Right lobe of liver (tissue), 6 donors: ENCODE measurements at regions not wholly inside any gene's neighbourhood (a gene's known extent, or its start where the extent isn't known, plus 50 kb on each side); places are given as distances from the start of the nearest gene placed in this dataset.

Experiments
- ATAC-seq, 4 donors: fragments of 200-7000 bp; cut with Tn5 transposase; one replicate each; pipeline ENCODE4 v1.9.1; 2020; ENCODE audit warnings: mild to moderate bottlenecking in 4 of 4, moderate library complexity in 4 of 4
- DNase-seq, 3 donors: peaks; one replicate each; pipeline ENCODE4 v3.0.0-alpha.2; 2020
- H3K27ac ChIP-seq, 3 donors: fragments of 200-600 bp; one replicate each; pipeline ENCODE4 v1.8.0; 2022
- H3K27me3 ChIP-seq, 2 donors: fragments of 200-600 bp; one replicate each; pipeline ENCODE4 v1.8.0; 2022
- H3K36me3 ChIP-seq, 4 donors: fragments of 200-600 bp; sonication (generic) in 1 of 4; one replicate each; pipeline versions ENCODE4 v1.5.1 to v1.8.0; 2017 to 2022; ENCODE audit warnings: control low read depth in 1 of 4
- H3K4me1 ChIP-seq, 4 donors: fragments of 200-600 bp; sonication (generic) in 1 of 4; one replicate each; pipeline versions ENCODE4 v1.5.1 to v1.8.0; 2017 to 2022; ENCODE audit warnings: control low read depth in 1 of 4
- H3K4me3 ChIP-seq, 3 donors: fragments of 200-600 bp; one replicate each; pipeline ENCODE4 v1.8.0; 2022
- H3K9me3 ChIP-seq, 4 donors: fragments of 200-600 bp; sonication (generic) in 1 of 4; one replicate each; pipeline versions ENCODE4 v1.5.1 to v1.8.0; 2017 to 2022; ENCODE audit warnings: control low read depth in 1 of 4
- POLR2A ChIP-seq: fragments of 450-650 bp; IDR thresholded peaks from one replicate; pipeline ENCODE4 v1.6.1; 2017; ENCODE audit warnings: antibody characterized with exemption, mild to moderate bottlenecking
- WGBS: methylation state at CpG from one replicate; pipeline ENCODE4 v1.1.6; 2018; ENCODE audit warnings: low coverage, low lambda C conversion rate; ENCODE audit not compliant: insufficient coverage; ENCODE audit errors: missing lambda C conversion rate; 5-methylcytosine and 5-hydroxymethylcytosine counted together
- intact Hi-C, 2 donors: fragments of 100-400 bp; cut with DNase I; formaldehyde crosslinking; loops; one replicate each; pipeline versions ENCODE4 v1.11.2 to v1.14.1; 2022
- TF ChIP-seq, protein P1 (sequence below), 4 donors: fragments of 200-600 bp in 3 of 4; fragments of 450-650 bp in 1 of 4; IDR thresholded peaks; one replicate each; pipeline versions ENCODE4 v1.5.1 to v1.8.0; 2016 to 2022; ENCODE audit warnings: antibody characterized with exemption in 4 of 4, mild to moderate bottlenecking in 2 of 4
- donor health status: DM: no; HTN: yes; CAD: no.
- donor health status: DM: no; HTN: no; CAD: no.
- donor health status: DM: no; HTN: no; CAD: no.
- donor health status: DM: no; HTN: yes; CAD: no.
- donor health status: DM: no; HTN: yes; CAD: no.

DNA sequence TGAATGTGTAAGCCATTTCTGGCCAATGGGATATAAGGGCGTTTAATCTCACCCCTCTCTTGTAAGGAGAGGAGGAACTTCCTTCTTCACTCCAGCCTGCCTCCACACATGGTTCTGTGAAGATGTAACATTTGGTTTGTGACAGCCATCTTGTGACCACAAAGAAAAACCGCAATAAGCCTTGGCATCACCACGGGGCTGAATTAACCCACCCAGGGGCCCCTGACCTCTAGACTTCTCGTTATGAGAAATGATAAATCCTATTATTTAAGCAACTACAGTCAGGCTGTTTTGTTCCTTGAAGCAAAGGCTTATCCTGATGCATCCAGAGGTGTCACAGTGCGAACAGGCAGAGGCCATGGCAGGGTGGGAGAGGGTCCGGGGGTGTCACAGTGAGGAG is 139.7 kb downstream of the CDC5L start:
- ATAC-seq, result no peak
- intact Hi-C loops, result no loop called here
- Histone ChIP-seq H3K4me3 (no peak overlapping the region), H3K9me3 (no peaks in the 10 kb centered on the region), H3K27ac (no peak overlapping the region), H3K36me3 (no peaks in the 10 kb centered on the region), H3K4me1 (no peaks in the 10 kb centered on the region), H3K27me3 (no peaks in the 10 kb centered on the region)
- 30% methylated on average over 5 of the region's 6 CpGs for WGBS
- DNase-seq, result no peak
- TF ChIP-seq, protein P1, sequence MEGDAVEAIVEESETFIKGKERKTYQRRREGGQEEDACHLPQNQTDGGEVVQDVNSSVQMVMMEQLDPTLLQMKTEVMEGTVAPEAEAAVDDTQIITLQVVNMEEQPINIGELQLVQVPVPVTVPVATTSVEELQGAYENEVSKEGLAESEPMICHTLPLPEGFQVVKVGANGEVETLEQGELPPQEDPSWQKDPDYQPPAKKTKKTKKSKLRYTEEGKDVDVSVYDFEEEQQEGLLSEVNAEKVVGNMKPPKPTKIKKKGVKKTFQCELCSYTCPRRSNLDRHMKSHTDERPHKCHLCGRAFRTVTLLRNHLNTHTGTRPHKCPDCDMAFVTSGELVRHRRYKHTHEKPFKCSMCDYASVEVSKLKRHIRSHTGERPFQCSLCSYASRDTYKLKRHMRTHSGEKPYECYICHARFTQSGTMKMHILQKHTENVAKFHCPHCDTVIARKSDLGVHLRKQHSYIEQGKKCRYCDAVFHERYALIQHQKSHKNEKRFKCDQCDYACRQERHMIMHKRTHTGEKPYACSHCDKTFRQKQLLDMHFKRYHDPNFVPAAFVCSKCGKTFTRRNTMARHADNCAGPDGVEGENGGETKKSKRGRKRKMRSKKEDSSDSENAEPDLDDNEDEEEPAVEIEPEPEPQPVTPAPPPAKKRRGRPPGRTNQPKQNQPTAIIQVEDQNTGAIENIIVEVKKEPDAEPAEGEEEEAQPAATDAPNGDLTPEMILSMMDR (IDR thresholded peaks at IDR 0.05), result no peak
- TF ChIP-seq POLR2A, result no peak

DNA sequence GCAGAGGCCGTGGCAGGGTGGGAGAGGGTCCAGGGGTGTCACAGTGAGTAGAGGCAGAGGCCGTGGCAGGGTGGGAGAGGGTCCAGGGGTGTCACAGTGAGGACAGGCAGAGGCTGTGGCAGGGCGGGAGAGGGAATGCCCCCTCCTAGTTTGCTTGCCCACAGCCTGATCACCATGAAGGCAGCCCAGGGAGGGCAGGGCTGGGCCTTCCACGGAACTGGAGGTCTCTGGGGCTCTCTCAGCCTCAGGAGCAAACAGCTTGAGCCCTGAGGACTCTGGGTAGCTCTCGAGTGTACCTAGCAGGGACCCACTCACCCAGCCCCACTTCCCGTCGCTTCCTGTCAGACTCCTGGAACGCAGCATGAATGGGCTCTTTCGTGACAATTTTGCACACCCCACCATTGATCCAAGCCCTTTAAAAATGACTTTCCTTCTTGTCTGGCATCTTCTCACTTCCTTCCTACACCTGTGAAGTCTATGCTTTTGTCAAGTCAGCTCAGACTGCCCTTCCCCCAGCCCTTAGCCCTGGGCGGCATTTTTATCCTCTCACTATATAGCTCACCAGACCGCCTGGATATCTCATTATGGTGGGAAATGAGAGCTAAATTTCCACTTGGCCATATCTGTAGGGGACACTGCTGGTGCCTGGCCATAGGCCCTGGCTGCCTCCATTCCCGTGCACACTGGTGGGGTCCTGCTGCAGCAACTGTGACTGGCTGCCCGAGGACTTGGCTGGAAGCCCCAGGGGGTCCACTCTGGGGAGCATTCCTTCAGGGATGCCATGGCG is 140.3 kb downstream of the CDC5L start:
- DNase-seq, result no peak
- H3K9me3 ChIP-seq, result no peaks in the 10 kb centered on the region
- no peaks in the 10 kb centered on the region for H3K4me1 ChIP-seq
- no peaks in the 10 kb centered on the region for H3K36me3 ChIP-seq
- no peak for ATAC-seq
- no peaks in the 10 kb centered on the region for H3K27me3 ChIP-seq
- TF ChIP-seq, protein P1 (IDR thresholded peaks at IDR 0.05), result no peak
- no peak for TF ChIP-seq POLR2A
- no peak overlapping the region for H3K4me3 ChIP-seq
- no peak overlapping the region for H3K27ac ChIP-seq
- intact Hi-C loops, result no loop called here
- 59% methylated on average over 8 of the region's 14 CpGs for WGBS

DNA sequence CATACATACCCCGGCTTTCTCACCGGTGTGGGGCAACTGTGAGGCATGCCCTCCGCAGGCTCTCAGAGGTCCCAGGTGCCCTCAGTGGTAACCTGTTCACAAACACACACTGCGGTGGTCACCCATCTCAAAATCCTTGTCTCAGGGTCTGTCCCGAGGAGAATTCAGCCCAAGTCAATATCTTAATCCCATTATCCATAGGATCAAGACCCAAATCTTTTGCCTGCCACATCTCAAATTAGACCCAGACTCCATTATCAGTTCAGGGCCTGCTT is 140.8 kb downstream of the CDC5L start:
- Histone ChIP-seq H3K4me3 (no peak overlapping the region), H3K9me3 (no peaks in the 10 kb centered on the region), H3K4me1 (no peaks in the 10 kb centered on the region), H3K27ac (no peak overlapping the region), H3K36me3 (no peaks in the 10 kb centered on the region), H3K27me3 (no peaks in the 10 kb centered on the region)
- 40% methylated on average over 1 of the region's 5 CpGs for WGBS
- intact Hi-C loops, result no loop called here
- ATAC-seq (no peak), DNase-seq (no peak)
- TF ChIP-seq, protein P1 (IDR thresholded peaks at IDR 0.05), result no peak
- TF ChIP-seq POLR2A, result no peak

DNA sequence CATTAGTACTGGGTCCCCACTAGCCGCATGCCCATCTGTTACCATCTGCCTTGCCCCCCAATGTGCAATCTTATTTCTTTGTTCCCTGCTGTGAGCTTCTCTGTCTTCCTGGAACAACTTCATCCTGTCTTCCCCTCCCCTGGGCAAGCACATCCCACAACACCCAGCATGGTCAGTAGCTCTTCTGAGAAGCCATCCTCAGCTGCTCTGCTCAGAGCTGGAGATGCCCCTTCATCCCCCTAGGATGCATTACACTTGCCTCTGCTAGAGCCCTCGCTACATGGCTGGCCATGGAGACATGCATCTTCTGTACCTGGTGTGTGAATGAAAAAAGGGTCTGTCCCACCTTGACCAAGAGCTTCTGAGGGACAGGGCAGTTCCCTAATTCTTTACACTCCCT is 141.2 kb downstream of the CDC5L start:
- no peaks in the 10 kb centered on the region for H3K9me3 ChIP-seq
- H3K27me3 ChIP-seq, result no peaks in the 10 kb centered on the region
- DNase-seq, result no peak
- no peak overlapping the region for H3K4me3 ChIP-seq
- H3K36me3 ChIP-seq, result no peaks in the 10 kb centered on the region
- 74% methylated on average over 2 of the region's 2 CpGs for WGBS
- H3K27ac ChIP-seq, result no peak overlapping the region
- no peak for ATAC-seq
- no peaks in the 10 kb centered on the region for H3K4me1 ChIP-seq
- intact Hi-C loops, result no loop called here
- TF ChIP-seq, protein P1 (IDR thresholded peaks at IDR 0.05), result no peak
- no peak for TF ChIP-seq POLR2A
